ENCODE measurements at regions not wholly inside any gene's neighbourhood (a gene's known extent, or its start where the extent isn't known, plus 50 kb on each side); places are given as distances from the start of the nearest gene placed in this dataset.

DNA sequence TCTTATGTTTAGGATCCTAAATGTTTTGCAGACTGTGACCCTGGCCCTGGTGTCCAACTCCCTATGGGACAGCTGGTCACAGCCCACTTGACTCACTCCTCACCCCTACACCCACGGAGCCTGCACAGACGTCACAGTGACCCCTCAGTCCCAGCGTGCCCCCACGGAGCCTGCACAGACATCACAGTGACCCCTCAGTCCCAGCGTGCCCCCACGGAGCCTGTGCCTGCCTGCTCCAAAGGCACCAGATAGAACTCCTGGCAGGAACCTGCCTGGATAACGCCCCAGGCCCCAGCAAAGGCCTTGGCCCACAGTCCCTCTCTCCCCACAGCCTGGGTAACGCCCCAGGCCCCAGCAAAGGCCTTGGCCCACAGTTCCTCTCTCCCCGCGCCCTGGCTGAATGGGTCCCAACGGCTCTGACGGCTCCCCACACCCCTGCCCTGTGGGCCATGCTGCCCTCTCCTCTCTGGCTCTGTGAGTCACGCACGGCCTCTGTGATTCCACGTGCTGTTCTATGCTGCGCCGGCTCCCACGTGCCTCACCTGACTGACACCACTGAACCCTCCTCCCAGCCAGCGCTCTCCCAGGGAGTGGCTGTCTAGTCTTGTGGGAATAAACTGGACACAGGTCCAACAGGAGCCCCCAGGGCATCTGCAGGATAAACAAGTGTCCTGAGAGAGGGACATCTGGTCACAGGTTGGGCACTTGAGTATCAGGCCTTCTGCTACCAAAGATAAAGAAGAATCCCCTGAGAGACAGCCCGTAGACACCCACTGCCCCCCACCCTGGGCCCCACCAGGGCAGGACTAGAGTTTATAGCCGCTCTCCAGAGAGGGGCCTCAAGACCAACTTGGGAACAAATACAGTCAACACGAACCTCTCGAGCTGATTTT, 250.3 kb downstream of the BRD1 start:
- no peak for DNase-seq (ENCODE audit: low spot score)
- TF ChIP-seq, protein P1, sequence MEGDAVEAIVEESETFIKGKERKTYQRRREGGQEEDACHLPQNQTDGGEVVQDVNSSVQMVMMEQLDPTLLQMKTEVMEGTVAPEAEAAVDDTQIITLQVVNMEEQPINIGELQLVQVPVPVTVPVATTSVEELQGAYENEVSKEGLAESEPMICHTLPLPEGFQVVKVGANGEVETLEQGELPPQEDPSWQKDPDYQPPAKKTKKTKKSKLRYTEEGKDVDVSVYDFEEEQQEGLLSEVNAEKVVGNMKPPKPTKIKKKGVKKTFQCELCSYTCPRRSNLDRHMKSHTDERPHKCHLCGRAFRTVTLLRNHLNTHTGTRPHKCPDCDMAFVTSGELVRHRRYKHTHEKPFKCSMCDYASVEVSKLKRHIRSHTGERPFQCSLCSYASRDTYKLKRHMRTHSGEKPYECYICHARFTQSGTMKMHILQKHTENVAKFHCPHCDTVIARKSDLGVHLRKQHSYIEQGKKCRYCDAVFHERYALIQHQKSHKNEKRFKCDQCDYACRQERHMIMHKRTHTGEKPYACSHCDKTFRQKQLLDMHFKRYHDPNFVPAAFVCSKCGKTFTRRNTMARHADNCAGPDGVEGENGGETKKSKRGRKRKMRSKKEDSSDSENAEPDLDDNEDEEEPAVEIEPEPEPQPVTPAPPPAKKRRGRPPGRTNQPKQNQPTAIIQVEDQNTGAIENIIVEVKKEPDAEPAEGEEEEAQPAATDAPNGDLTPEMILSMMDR (IDR thresholded peaks at IDR 0.05; ENCODE audit: extremely low read depth, missing control alignments) = no peak

DNA sequence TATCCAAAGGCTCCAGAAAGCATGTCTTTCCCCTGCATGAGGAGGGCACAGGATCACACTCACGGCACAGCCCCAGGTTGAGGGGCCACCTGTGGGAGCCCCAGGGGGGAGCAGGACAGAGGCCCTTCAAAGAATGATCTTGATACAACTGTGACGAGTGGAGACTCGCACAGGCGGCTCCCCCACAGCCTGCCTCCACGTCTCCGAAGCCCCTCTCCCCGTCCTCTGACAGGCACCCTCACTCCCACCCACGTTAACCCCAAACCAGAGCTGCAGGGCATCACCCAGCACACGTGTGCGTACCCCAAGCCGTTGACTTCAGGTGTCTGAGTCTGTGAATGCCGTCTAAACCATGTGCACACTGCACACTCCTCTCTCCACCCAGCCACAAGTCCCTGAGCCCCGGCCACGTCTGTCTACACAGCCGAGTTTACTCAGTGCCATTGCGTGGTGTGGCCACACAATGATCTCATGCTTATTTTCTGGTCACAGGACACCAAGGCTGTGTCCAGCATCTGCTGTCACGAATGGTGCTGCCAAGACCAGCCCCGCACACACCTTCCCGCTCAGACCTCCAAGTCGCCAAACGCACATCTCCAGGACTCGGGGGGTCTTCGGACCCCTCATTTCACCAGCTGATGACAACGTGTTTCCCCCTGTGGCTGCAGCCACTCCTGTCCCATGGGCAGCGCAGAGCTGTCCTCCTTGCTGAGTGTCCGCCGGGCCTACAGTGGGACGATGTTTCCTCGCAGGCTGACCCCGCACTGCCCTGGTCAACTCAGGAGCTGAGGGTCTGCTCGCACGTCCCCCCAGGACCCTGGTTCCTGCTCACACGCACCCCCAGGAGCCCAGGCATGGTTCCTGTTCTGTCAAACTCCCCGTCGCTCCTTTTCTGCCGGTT, 251.2 kb downstream of the BRD1 start:
- no peak for DNase-seq (ENCODE audit: low spot score)
- TF ChIP-seq, protein P1 (IDR thresholded peaks at IDR 0.05; ENCODE audit: extremely low read depth, missing control alignments) = no peak

DNA sequence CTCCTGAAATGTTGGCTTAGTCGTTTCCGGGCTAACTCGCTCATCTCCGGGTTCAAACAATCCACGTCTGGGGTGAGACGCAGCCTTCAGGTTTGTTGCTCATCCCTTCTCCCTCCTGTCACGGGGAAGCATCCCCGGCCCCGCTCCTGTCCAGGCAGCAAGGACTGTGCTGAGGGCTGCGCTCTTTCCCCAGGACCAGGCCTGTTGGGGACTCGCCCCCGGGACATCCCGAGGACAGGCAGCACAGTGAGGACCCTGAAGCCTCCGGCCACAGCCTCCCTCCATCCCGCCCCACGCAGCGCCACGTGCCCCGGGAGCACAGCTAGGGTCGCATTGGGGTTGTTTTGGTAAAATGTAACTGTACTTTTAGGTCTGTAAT, 252.0 kb downstream of the BRD1 start:
- TF ChIP-seq, protein P1 (IDR thresholded peaks at IDR 0.05; ENCODE audit: extremely low read depth, missing control alignments) = no peak
- DNase-seq (ENCODE audit: low spot score) = no peak

DNA sequence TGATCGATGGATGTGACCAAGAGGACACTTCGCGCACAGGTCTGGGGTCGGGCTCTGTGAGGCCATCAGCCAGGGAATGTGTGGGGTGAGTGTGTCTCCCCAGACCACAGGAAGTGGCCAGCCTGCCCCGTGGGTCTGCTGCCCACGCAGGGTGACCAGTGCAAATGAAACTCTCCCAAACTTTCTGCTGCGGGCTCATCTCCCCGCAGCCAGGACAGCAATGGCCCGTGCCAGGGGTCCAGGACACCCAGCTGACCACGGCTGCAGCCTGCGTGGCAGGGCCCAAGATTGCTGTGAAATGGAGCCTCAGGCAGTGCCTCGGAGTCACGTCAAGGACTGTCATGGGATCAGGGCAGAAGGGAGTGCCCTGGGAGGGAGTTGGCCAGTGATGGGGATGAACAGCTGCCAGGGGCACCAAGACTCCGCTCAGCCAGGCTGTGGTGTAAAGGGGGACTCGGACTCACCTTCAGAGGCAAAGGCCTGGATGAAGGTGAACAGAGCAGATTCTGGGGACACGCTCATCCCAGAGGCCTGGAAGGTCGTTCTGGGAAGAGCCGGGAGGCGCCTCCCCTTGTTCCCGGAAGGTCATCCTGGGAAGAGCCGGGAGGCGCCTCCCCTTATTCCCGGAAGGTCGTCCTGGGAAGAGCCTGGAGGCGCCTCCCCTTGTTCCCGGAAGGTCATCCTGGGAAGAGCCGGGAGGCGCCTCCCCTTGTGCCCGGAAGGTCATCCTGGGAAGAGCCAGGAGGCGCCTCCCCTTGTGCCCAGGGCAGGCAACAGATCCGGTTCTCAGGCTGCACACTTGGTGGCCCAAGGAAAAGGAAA, 252.6 kb downstream of the BRD1 start:
- TF ChIP-seq, protein P1 (IDR thresholded peaks at IDR 0.05; ENCODE audit: extremely low read depth, missing control alignments) = no peak
- DNase-seq (ENCODE audit: low spot score) = no peak

DNA sequence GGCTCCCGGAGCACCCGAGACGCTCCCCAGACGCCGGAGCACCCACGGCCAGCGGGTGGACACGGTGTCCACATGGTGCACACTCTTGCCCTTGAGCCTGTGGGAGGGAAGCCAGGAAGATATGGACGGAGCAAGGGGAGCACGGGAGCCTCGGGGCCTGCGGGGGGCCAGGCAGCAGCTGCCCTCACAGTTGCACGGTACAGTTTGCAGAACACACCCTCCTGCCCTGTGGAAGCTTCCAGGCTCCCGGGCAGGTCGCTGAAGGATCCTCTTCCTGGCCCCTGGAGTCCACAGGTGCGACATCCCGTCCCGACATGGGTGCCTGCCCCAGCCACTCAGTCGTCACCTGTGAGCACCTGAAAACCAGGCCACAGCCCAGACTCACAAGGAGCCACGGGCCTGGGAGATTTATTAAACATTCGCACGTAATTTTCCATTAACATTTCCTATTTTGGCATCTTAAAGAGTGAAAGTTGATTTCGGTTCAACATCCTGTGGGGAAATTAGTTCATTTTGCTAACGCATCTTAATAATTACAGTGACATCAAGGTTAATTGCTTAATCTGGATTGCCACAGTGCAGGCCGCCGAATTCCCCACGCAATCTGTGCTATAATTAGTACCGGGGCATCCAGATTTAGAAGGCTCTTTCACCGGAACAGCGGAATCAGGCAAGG, 253.3 kb downstream of the BRD1 start:
- DNase-seq (ENCODE audit: low spot score) = no peak
- TF ChIP-seq, protein P1 (IDR thresholded peaks at IDR 0.05; ENCODE audit: extremely low read depth, missing control alignments) = no peak

DNA sequence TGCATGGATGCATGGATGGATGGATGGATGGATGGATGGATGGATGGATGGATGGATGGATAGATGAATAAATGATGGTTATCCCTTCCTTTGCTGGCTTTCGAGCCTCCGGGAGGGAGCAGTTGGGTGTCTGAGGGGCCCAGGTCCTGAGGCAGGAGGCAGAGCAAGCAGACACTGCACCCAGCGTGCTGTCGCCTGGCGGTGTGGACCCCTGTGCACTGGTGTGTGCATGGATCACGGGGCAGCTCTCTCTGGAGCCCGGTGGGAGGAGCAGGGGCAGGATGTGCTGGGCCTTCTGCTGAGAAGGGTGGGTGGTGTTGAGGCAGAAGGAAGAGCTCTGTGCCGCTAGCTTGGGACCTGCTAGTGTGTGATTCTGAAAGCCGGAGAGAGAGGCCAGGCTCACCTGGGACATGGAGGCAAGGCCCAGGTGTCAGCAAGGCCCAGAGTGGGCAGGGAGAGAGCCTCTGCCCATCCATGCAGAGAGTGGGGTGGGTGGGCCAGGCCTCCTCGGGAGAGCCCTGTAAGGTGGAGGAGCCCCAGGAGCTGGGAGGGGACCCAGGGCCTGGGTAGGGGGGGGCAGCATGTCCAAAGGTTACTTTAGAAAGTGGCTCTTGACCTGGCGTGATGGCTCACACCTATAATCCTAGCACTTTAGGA, 254.4 kb downstream of the BRD1 start:
- no peak for DNase-seq (ENCODE audit: low spot score)
- TF ChIP-seq, protein P1 (IDR thresholded peaks at IDR 0.05; ENCODE audit: extremely low read depth, missing control alignments) = no peak

Measured in GM20000 (cell line).